K562 (cell line): ENCODE measurements at regions not wholly inside any gene's neighbourhood (a gene's known extent, or its start where the extent isn't known, plus 50 kb on each side); places are given as distances from the start of the nearest gene placed in this dataset.

ENCODE experiments used
- BCLAF1 ChIP-seq, 2 experiments: fragments of 450-650 bp in 1 of 2; IDR thresholded peaks; 2 replicates each; pipeline ENCODE4 v1.6.1; 2011 to 2017; ENCODE audit warnings: low read depth in 2 of 2, antibody characterized with exemption in 1 of 2, borderline replicate concordance in 1 of 2, low read length in 1 of 2, mild to moderate bottlenecking in 1 of 2, mixed read lengths in 1 of 2; ENCODE audit not compliant: control insufficient read depth in 1 of 2
- CTCF ChIP-seq, 3 experiments: IDR thresholded peaks in 2 of 3; conservative IDR thresholded peaks in 1 of 3; 2 replicates each; pipeline ENCODE4 v1.5.1; 2011 to 2012; ENCODE audit warnings: low read length in 3 of 3, mild to moderate bottlenecking in 3 of 3, control low read depth in 2 of 3, improper control_type of control experiment in 1 of 3, inconsistent platforms in 1 of 3, low read depth in 1 of 3, mixed read lengths in 1 of 3, moderate library complexity in 1 of 3; ENCODE audit not compliant: insufficient read depth in 2 of 3
- EZH2 ChIP-seq: IDR thresholded peaks from 2 replicates; pipeline ENCODE4 v1.6.1; 2012; ENCODE audit warnings: low read depth, mild to moderate bottlenecking, inconsistent platforms, low read length, borderline replicate concordance
- FOXJ3 ChIP-seq: sonication (generic); formaldehyde crosslinking; IDR thresholded peaks from 2 replicates; pipeline ENCODE4 v1.4.0; 2020; ENCODE audit warnings: mild to moderate bottlenecking, missing genetic modification reagents
- PATZ1 ChIP-seq: fragments of 250-450 bp; sonication (Bioruptor Pico); IDR thresholded peaks from 2 replicates; pipeline ENCODE4 v1.5.0; 2020; ENCODE audit warnings: mild to moderate bottlenecking, borderline replicate concordance
- POLR2A ChIP-seq: fragments of 450-650 bp; conservative IDR thresholded peaks from 2 replicates; pipeline ENCODE4 v1.6.1; 2016
- TCF7L2 ChIP-seq: fragments of 150-350 bp; IDR thresholded peaks from 2 replicates; pipeline ENCODE4 v1.6.1; 2016; ENCODE audit warnings: low read depth, mild to moderate bottlenecking, low read length, moderate library complexity
- ZFX ChIP-seq: sonication (generic); formaldehyde crosslinking; IDR thresholded peaks from 2 replicates; pipeline ENCODE4 v1.8.0; 2022; ENCODE audit warnings: mild to moderate bottlenecking, missing genetic modification reagents, moderate library complexity
- ZNF197 ChIP-seq: fragments of 200-800 bp; sonication (Bioruptor generic); IDR thresholded peaks from 2 replicates; pipeline ENCODE4 v1.6.1; 2016; ENCODE audit warnings: low read depth, missing genetic modification characterization, missing compliant biosample characterization
- ZNF76 ChIP-seq: fragments of 250-450 bp; sonication (Bioruptor Pico); IDR thresholded peaks from 2 replicates; pipeline ENCODE4 v1.4.0; 2020; ENCODE audit warnings: mild to moderate bottlenecking, moderate library complexity, borderline replicate concordance
- ZZZ3 ChIP-seq: fragments of 450-650 bp; IDR thresholded peaks from 2 replicates; pipeline ENCODE4 v1.6.1; 2016; ENCODE audit warnings: antibody characterized with exemption, mild to moderate bottlenecking, moderate library complexity

- no peak for TF ChIP-seq EZH2
- TF ChIP-seq ZNF76 (CRISPR knock-in tag): no peak
- no peak for TF ChIP-seq FOXJ3 (CRISPR knock-in tag)
- no peak for TF ChIP-seq POLR2A
- peak; percentile 60 to 73 (median 69) for TF ChIP-seq CTCF (IDR thresholded peaks at IDR 0.05 in 2 of 3, conservative IDR thresholded peaks at IDR 0.05 in 1 of 3; ENCODE audit: insufficient read depth in 2 of 3, low read depth in 1 of 3, low read length in 3 of 3)
- TF ChIP-seq ZZZ3: no peak
- TF ChIP-seq PATZ1 (CRISPR knock-in tag): no peak
- TF ChIP-seq TCF7L2: no peak
- TF ChIP-seq ZFX: no peak
- no peak for TF ChIP-seq BCLAF1 (IDR thresholded peaks at IDR 0.05; ENCODE audit: borderline replicate concordance in 1 of 2, control insufficient read depth in 1 of 2, low read depth in 2 of 2, low read length in 1 of 2)
- no peak for TF ChIP-seq ZNF197 (CRISPR knock-in tag)
Observed at GRCh38 chr14:106268013-106268727, 741.8 kb downstream of the TMEM121 start.
